Upper lobe of left lung (tissue), 6 donors: ENCODE measurements at regions not wholly inside any gene's neighbourhood (a gene's known extent, or its start where the extent isn't known, plus 50 kb on each side); places are given as distances from the start of the nearest gene placed in this dataset.
A peak's percentile ranks its signal among the peaks of the same experiment; 100 is the strongest.

ENCODE experiments used
- ATAC-seq, 2 donors: fragments of 200-7000 bp; cut with Tn5 transposase; one replicate each; pipeline ENCODE4 v1.9.1; 2022; ENCODE audit warnings: mild to moderate bottlenecking in 2 of 2, moderate library complexity in 2 of 2; ENCODE audit not compliant: low FRiP score in 2 of 2
- DNase-seq, 2 donors: peaks; one replicate each; pipeline ENCODE4 v3.0.0-alpha.2; 2019 to 2020
- H3K27ac ChIP-seq, 4 donors: fragments of 200-600 bp; sonication (generic); one replicate each; pipeline ENCODE4 v1.5.1; 2016 to 2019
- H3K27me3 ChIP-seq, 4 donors: fragments of 200-600 bp; sonication (generic); one replicate each; pipeline ENCODE4 v1.5.1; 2017 to 2019
- H3K36me3 ChIP-seq, 4 donors: fragments of 200-600 bp; sonication (generic); one replicate each; pipeline ENCODE4 v1.5.1; 2016 to 2019
- H3K4me1 ChIP-seq, 4 donors: fragments of 200-600 bp; sonication (generic); one replicate each; pipeline ENCODE4 v1.5.1; 2018 to 2019
- H3K4me3 ChIP-seq, 4 donors: fragments of 200-600 bp; sonication (generic); one replicate each; pipeline ENCODE4 v1.5.1; 2017 to 2019; ENCODE audit warnings: mild to moderate bottlenecking in 2 of 4, moderate library complexity in 1 of 4
- H3K9me3 ChIP-seq, 4 donors: fragments of 200-600 bp; sonication (generic); one replicate each; pipeline ENCODE4 v1.5.1; 2018 to 2019
- EP300 ChIP-seq, 4 donors: sonication (generic); formaldehyde crosslinking; IDR thresholded peaks; one replicate each; pipeline ENCODE4 v1.5.1; 2017; ENCODE audit warnings: antibody characterized with exemption in 4 of 4, control low read depth in 2 of 4
- POLR2A ChIP-seq, 4 donors: fragments of 450-650 bp; IDR thresholded peaks; one replicate each; pipeline ENCODE4 v1.5.1; 2016 to 2017; ENCODE audit warnings: antibody characterized with exemption in 4 of 4, mild to moderate bottlenecking in 2 of 4
- POLR2AphosphoS5 ChIP-seq, 2 donors: sonication (generic); formaldehyde crosslinking; IDR thresholded peaks; one replicate each; pipeline ENCODE4 v1.5.1; 2017; ENCODE audit warnings: antibody characterized with exemption in 2 of 2
- WGBS, 2 donors: methylation state at CpG; one replicate each; pipeline ENCODE4 v1.1.5; 2017 to 2018; 5-methylcytosine and 5-hydroxymethylcytosine counted together
- TF ChIP-seq, protein P1 (sequence below), 6 experiments: fragments of 450-650 bp in 4 of 6; fragments of 200-600 bp in 2 of 6; sonication (generic) in 2 of 6; IDR thresholded peaks; one replicate each; pipeline ENCODE4 v1.5.1; 2016 to 2019; ENCODE audit warnings: antibody characterized with exemption in 6 of 6
- donor health status: DM: no; HTN: no; CAD: no; lungs with moderate emphysema.
- donor health status: DM: no; HTN: yes; CAD: no; lungs with severe emphysema.

DNA sequence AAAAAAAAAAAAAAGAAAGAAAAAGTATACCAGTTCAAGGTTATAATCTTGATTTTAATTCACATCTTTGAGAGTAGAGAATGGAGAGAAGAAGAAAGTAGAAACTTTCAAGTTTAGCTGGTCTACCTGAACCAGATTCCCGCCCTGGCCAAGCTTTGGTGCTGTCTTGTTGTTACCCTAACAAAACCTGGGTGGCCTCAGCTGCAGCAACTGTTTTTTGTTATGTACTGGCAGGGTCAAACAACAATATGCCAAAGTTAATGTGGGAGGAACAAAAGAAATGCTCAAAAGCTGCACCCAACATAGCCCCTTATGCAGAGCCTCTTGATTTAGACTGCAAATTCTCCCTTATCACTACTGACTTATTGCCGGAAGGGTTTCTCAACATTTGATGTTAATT is 165.3 kb upstream of the TFPI start:
- Histone ChIP-seq H3K27ac (no peak overlapping the region), H3K9me3 (no peaks in the 10 kb centered on the region), H3K4me1 (no peaks in the 10 kb centered on the region), H3K27me3 (no peaks in the 10 kb centered on the region), H3K4me3 (no peak overlapping the region), H3K36me3 (no peaks in the 10 kb centered on the region)
- no peak for TF ChIP-seq POLR2A (IDR thresholded peaks at IDR 0.05)
- TF ChIP-seq EP300 (IDR thresholded peaks at IDR 0.05), result no peak
- TF ChIP-seq POLR2AphosphoS5 (IDR thresholded peaks at IDR 0.05), result no peak
- TF ChIP-seq, protein P1, sequence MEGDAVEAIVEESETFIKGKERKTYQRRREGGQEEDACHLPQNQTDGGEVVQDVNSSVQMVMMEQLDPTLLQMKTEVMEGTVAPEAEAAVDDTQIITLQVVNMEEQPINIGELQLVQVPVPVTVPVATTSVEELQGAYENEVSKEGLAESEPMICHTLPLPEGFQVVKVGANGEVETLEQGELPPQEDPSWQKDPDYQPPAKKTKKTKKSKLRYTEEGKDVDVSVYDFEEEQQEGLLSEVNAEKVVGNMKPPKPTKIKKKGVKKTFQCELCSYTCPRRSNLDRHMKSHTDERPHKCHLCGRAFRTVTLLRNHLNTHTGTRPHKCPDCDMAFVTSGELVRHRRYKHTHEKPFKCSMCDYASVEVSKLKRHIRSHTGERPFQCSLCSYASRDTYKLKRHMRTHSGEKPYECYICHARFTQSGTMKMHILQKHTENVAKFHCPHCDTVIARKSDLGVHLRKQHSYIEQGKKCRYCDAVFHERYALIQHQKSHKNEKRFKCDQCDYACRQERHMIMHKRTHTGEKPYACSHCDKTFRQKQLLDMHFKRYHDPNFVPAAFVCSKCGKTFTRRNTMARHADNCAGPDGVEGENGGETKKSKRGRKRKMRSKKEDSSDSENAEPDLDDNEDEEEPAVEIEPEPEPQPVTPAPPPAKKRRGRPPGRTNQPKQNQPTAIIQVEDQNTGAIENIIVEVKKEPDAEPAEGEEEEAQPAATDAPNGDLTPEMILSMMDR (IDR thresholded peaks at IDR 0.05), result no peak
- no peak for ATAC-seq
- WGBS, 2 donors, result 86 to 87% methylated on average over 2 of the region's 2 CpGs
- DNase-seq, result no peak

DNA sequence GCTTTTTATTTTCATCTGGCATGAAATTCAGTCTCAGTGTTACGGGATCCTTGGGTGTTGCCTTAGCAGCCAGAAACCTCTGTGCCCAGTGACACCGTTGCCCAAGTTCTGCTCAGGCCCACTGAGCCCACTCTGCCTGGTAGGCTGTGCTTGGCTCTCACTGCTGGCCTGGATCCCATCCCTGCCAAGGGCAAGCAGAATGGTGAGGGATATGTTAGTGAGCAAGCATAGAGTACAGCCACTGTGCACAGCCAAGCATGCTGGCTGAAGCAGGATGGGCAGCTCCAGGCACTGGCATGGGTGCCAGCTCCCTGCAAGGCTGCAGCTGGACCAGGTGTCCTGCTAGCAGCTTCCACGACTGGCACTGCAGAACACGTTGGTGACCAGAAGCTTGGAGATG is 194.7 kb upstream of the TFPI start:
- Histone ChIP-seq H3K36me3 (no peaks in the 10 kb centered on the region), H3K4me1 (no peaks in the 10 kb centered on the region), H3K27me3 (no peaks in the 10 kb centered on the region), H3K4me3 (no peak overlapping the region), H3K27ac (no peak overlapping the region), H3K9me3 (no peaks in the 10 kb centered on the region)
- DNase-seq (peak in 1 of 2 donors; percentile 36), ATAC-seq (peak in 1 of 2 donors; percentile 11)
- 85 to 89% methylated on average over 2 to 4 of the region's 4 CpGs for WGBS, 2 donors
- no peak for TF ChIP-seq POLR2AphosphoS5 (IDR thresholded peaks at IDR 0.05)
- no peak for TF ChIP-seq POLR2A (IDR thresholded peaks at IDR 0.05)
- no peak for TF ChIP-seq EP300 (IDR thresholded peaks at IDR 0.05)
- TF ChIP-seq, protein P1 (IDR thresholded peaks at IDR 0.05), result no peak

DNA sequence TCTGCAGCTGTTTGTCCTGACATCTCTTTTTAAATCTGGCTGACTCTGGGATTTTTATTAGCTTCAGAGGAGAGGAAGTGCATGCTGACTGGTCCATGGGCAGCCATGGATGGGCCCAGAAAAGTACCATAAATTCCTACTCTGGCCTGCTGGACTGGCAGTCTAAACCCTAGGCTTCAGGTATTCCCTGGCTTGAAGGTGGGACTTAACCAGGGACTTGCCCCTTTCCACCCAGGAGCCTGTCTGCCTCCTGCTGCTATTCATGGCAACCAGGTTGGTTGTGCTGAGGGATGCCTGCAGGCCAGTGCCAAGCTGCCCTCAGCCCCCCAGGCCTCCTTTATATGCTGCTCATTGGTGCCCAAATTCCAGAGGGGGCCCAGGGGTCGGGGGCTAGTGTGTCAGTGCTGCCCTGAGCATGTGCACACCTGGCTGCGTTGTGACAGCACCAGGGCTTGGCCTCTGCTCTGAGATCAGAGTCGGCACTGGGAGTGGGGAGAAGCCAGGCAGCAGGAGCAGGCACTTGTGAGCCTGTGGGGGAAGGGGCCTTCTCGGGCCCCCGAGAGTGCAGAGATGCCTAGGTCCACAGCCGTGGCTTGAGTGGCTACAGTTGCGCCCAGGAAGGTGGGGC is 195.7 kb upstream of the TFPI start:
- WGBS, 2 donors, result 80 to 86% methylated on average over 1 to 7 of the region's 7 CpGs
- DNase-seq, result no peak
- H3K9me3 ChIP-seq, result no peaks in the 10 kb centered on the region
- H3K27ac ChIP-seq, result no peak overlapping the region
- TF ChIP-seq, protein P1 (IDR thresholded peaks at IDR 0.05), result no peak
- no peak for TF ChIP-seq POLR2A (IDR thresholded peaks at IDR 0.05)
- TF ChIP-seq EP300 (IDR thresholded peaks at IDR 0.05), result no peak
- no peaks in the 10 kb centered on the region for H3K27me3 ChIP-seq
- ATAC-seq, result peak; percentile 19 to 53
- no peaks in the 10 kb centered on the region for H3K36me3 ChIP-seq
- no peaks in the 10 kb centered on the region for H3K4me1 ChIP-seq
- H3K4me3 ChIP-seq, result no peak overlapping the region

DNA sequence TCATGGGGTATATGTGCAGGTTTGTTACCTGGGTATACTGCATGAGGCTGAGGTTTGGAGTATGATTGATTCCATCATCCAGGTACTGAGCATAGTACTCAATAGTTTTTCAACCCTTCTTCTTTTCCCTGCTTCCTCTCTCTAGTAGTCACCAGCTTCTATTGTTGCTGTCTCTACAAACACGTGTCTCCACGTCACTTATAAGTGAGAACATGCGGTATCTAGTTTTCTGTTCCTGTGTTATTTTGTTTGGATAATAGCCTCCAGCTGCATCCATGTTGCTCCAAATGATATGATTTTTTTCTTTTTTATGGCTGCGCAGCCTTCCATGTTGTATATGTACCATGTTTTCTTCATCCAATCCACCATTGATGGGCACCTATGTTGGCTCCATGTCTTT is 214.8 kb upstream of the TFPI start:
- Histone ChIP-seq H3K9me3 (no peaks in the 10 kb centered on the region), H3K27me3 (no peaks in the 10 kb centered on the region), H3K4me3 (no peak overlapping the region), H3K36me3 (no peaks in the 10 kb centered on the region), H3K4me1 (no peaks in the 10 kb centered on the region), H3K27ac (no peak overlapping the region)
- DNase-seq (no peak), ATAC-seq (no peak)
- WGBS, 2 donors, result 86 to 93% methylated on average over 4 of the region's 4 CpGs
- TF ChIP-seq EP300 (IDR thresholded peaks at IDR 0.05), result no peak
- TF ChIP-seq, protein P1 (IDR thresholded peaks at IDR 0.05), result no peak
- no peak for TF ChIP-seq POLR2AphosphoS5 (IDR thresholded peaks at IDR 0.05)
- no peak for TF ChIP-seq POLR2A (IDR thresholded peaks at IDR 0.05)

DNA sequence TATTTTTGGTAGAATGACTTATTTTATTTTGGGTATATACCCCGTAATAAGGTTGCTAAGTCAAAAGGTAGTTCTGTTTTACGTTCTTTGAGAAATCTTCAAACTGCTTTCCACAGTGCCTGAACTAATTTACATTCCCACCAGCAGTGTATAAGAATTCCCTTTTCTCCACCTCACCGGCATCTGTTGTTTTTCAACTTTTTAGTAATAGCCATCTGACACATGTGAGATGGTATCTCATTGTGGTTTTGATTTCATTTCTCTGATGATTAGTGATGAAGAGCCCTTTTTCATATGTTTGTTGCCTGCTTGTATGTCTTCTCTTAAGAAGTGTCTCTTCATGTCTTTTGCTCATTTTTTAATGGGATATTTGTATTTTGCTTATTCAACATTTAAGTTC is 215.2 kb upstream of the TFPI start:
- no peak for ATAC-seq
- no peak for DNase-seq

More for the DNA sequence above, 215.2 kb upstream of the TFPI start:
- no peaks in the 10 kb centered on the region for H3K4me1 ChIP-seq
- no peaks in the 10 kb centered on the region for H3K36me3 ChIP-seq
- 92 to 95% methylated on average over 3 of the region's 3 CpGs for WGBS, 2 donors
- H3K4me3 ChIP-seq, result no peak overlapping the region
- H3K27me3 ChIP-seq, result no peaks in the 10 kb centered on the region
- no peak overlapping the region for H3K27ac ChIP-seq
- no peak for TF ChIP-seq POLR2AphosphoS5 (IDR thresholded peaks at IDR 0.05)
- no peaks in the 10 kb centered on the region for H3K9me3 ChIP-seq
